Renal pelvis (tissue), 1 donor: ENCODE measurements at regions not wholly inside any gene's neighbourhood (a gene's known extent, or its start where the extent isn't known, plus 50 kb on each side); places are given as distances from the start of the nearest gene placed in this dataset.

Source experiments
- DNase-seq: peaks from one replicate; pipeline ENCODE4 v3.0.0-alpha.2; 2013

- DNase-seq = no peak
These were observed 151.7 kb downstream of the NUAK1 start for GRCh38 chr12:105986779-105987684.

- no peak for DNase-seq
These were observed 151.1 kb downstream of the NUAK1 start for GRCh38 chr12:105987685-105988035.

GRCh38 chr12:105992849-105993740, 145.7 kb downstream of the NUAK1 start:
- DNase-seq = no peak

GRCh38 chr12:105993766-105994555, 144.8 kb downstream of the NUAK1 start:
- DNase-seq = no peak

GRCh38 chr12:105995961-105996431, 142.8 kb downstream of the NUAK1 start:
- no peak for DNase-seq

- DNase-seq = no peak
These were observed 140.2 kb downstream of the NUAK1 start for GRCh38 chr12:105998561-105998960.

GRCh38 chr12:106000382-106001104, 138.2 kb downstream of the NUAK1 start:
- DNase-seq = no peak

- DNase-seq = no peak
These were observed 137.5 kb downstream of the NUAK1 start for GRCh38 chr12:106001105-106001836.

GRCh38 chr12:106001837-106002218, 136.9 kb downstream of the NUAK1 start:
- no peak for DNase-seq

GRCh38 chr12:106003297-106003696, 135.5 kb downstream of the NUAK1 start:
- no peak for DNase-seq

- DNase-seq = no peak
These were observed 134.5 kb downstream of the NUAK1 start for GRCh38 chr12:106004289-106004688.

- no peak for DNase-seq
These were observed 132.4 kb downstream of the NUAK1 start for GRCh38 chr12:106006382-106006781.

GRCh38 chr12:106006940-106007339, 131.8 kb downstream of the NUAK1 start:
- no peak for DNase-seq

GRCh38 chr12:106010741-106011140, 128.0 kb downstream of the NUAK1 start:
- no peak for DNase-seq
